ENCODE measurements at regions not wholly inside any gene's neighbourhood (a gene's known extent, or its start where the extent isn't known, plus 50 kb on each side); places are given as distances from the start of the nearest gene placed in this dataset.

- intact Hi-C loops (cut with DNase I) = no loop called here
- H3K36me3 ChIP-seq = no peaks in the 10 kb centered on the region
- no peak overlapping the region for H3K27ac ChIP-seq
- no peak overlapping the region for H3K4me3 ChIP-seq
- H3K4me1 ChIP-seq (ENCODE audit: insufficient read depth) = no peaks in the 10 kb centered on the region
- no peaks in the 10 kb centered on the region for H3K9me3 ChIP-seq
- WGBS, 3 donors = 65 to 73% (median 72%) methylated on average over 4 of the region's 4 CpGs
- no peaks in the 10 kb centered on the region for H3K27me3 ChIP-seq
- no peak for DNase-seq
- no peak for TF ChIP-seq POLR2A (IDR thresholded peaks at IDR 0.05)
- no peak for TF ChIP-seq EP300 (IDR thresholded peaks at IDR 0.05)
- TF ChIP-seq CTCF (IDR thresholded peaks at IDR 0.05) = no peak
These were observed 317.2 kb downstream of the TSN start for GRCh38 chr2:122072666-122073065.

GRCh38 chr2:122074201-122074600, 318.8 kb downstream of the TSN start:
- H3K9me3 ChIP-seq = no peaks in the 10 kb centered on the region
- TF ChIP-seq CTCF (IDR thresholded peaks at IDR 0.05) (no peak), EP300 (IDR thresholded peaks at IDR 0.05) (no peak)
- no peaks in the 10 kb centered on the region for H3K36me3 ChIP-seq
- no peak overlapping the region for H3K4me3 ChIP-seq
- no peaks in the 10 kb centered on the region for H3K27me3 ChIP-seq
- H3K27ac ChIP-seq = no peak overlapping the region
- no peaks in the 10 kb centered on the region for H3K4me1 ChIP-seq (ENCODE audit: insufficient read depth)
- no peak for DNase-seq
- WGBS, 3 donors = 59 to 62% (median 61%) methylated on average over 4 of the region's 4 CpGs
- intact Hi-C loops (cut with DNase I) = no loop called here

GRCh38 chr2:122075381-122075780, 319.9 kb downstream of the TSN start:
- WGBS, 3 donors = 59 to 69% (median 65%) methylated on average over 4 of the region's 4 CpGs
- H3K27me3 ChIP-seq = no peaks in the 10 kb centered on the region
- no peak overlapping the region for H3K27ac ChIP-seq
- H3K36me3 ChIP-seq = no peaks in the 10 kb centered on the region
- intact Hi-C loops (cut with DNase I) = no loop called here
- no peaks in the 10 kb centered on the region for H3K9me3 ChIP-seq
- TF ChIP-seq POLR2A (IDR thresholded peaks at IDR 0.05) = no peak
- no peak for TF ChIP-seq CTCF (IDR thresholded peaks at IDR 0.05)
- TF ChIP-seq EP300 (IDR thresholded peaks at IDR 0.05) = no peak
- no peak for DNase-seq
- H3K4me3 ChIP-seq = no peak overlapping the region
- no peaks in the 10 kb centered on the region for H3K4me1 ChIP-seq (ENCODE audit: insufficient read depth)

GRCh38 chr2:122077114-122077513, 321.7 kb downstream of the TSN start:
- intact Hi-C loops (cut with DNase I) = no loop called here
- no peaks in the 10 kb centered on the region for H3K4me1 ChIP-seq (ENCODE audit: insufficient read depth)
- no peak for TF ChIP-seq POLR2A (IDR thresholded peaks at IDR 0.05)
- no peak for TF ChIP-seq EP300 (IDR thresholded peaks at IDR 0.05)
- TF ChIP-seq CTCF (IDR thresholded peaks at IDR 0.05) = no peak
- H3K27me3 ChIP-seq = no peaks in the 10 kb centered on the region
- no peak overlapping the region for H3K4me3 ChIP-seq
- H3K27ac ChIP-seq = no peak overlapping the region
- H3K36me3 ChIP-seq = no peaks in the 10 kb centered on the region
- 88 to 100% (median 96%) methylated on average over 3 of the region's 3 CpGs for WGBS, 3 donors
- H3K9me3 ChIP-seq = no peaks in the 10 kb centered on the region
- no peak for DNase-seq

GRCh38 chr2:122077771-122078170, 322.3 kb downstream of the TSN start:
- WGBS, 3 donors = 91 to 92% (median 92%) methylated on average over 4 of the region's 4 CpGs
- Histone ChIP-seq H3K27me3 (no peaks in the 10 kb centered on the region), H3K27ac (no peak overlapping the region), H3K36me3 (no peaks in the 10 kb centered on the region), H3K4me3 (no peak overlapping the region), H3K9me3 (no peaks in the 10 kb centered on the region), H3K4me1 (ENCODE audit: insufficient read depth) (no peaks in the 10 kb centered on the region)
- intact Hi-C loops (cut with DNase I) = no loop called here
- TF ChIP-seq EP300 (IDR thresholded peaks at IDR 0.05) (no peak), POLR2A (IDR thresholded peaks at IDR 0.05) (no peak), CTCF (IDR thresholded peaks at IDR 0.05) (no peak)
- DNase-seq = no peak

Measured in ovary (tissue), 7 donors.